HFFc6 (cell line): ENCODE measurements at regions not wholly inside any gene's neighbourhood (a gene's known extent, or its start where the extent isn't known, plus 50 kb on each side); places are given as distances from the start of the nearest gene placed in this dataset.

Source experiments
- DNase-seq: peaks from one replicate; pipeline ENCODE4 v3.0.0-alpha.2; 2018
- H3K27ac Mint-ChIP-seq: 2 replicates; pipeline ENCODE4 v1.8.0; 2020; ENCODE audit warnings: mild to moderate bottlenecking, mixed read lengths
- H3K27me3 Mint-ChIP-seq: 2 replicates; pipeline ENCODE4 v1.8.0; 2021; ENCODE audit warnings: mild to moderate bottlenecking, moderate library complexity, mixed read lengths; ENCODE audit not compliant: insufficient read depth
- H3K36me3 Mint-ChIP-seq: 2 replicates; pipeline ENCODE4 v1.8.0; 2021; ENCODE audit warnings: low read depth, mixed read lengths
- H3K4me1 Mint-ChIP-seq: 2 replicates; pipeline ENCODE4 v1.8.0; 2020; ENCODE audit warnings: low read depth, mixed read lengths
- H3K4me3 Mint-ChIP-seq: 2 replicates; pipeline ENCODE4 v1.8.0; 2020; ENCODE audit warnings: mild to moderate bottlenecking, moderate library complexity, mixed read lengths
- H3K9me3 Mint-ChIP-seq: 2 replicates; pipeline ENCODE4 v1.8.0; 2020; ENCODE audit warnings: mild to moderate bottlenecking, mixed read lengths
- CTCF ChIP-seq: fragments of 200-600 bp; sonication (generic); IDR thresholded peaks from 2 replicates; pipeline ENCODE4 v1.5.0; 2021; ENCODE audit warnings: antibody characterized with exemption, mild to moderate bottlenecking

DNA sequence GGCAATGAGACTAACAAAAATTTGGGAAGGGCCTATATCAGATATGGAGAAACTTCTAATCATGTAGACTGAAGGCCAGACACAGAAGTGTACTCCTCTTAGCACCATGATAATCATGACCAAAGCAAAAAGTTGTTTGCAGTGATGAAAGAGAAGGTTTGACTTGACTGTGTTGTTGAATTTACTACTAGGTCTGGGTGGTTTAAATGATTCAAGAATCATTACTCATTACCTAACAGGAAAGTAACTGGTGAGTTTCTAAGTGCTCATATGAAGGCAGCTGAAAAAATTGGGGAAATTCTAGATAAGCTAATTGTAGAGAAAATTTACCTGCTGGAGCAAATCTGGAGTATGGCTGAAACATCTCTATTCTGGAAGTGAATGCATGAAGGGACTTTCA lies 451.5 kb upstream of the SORCS1 start:
- H3K27ac Mint-ChIP-seq = no peak overlapping the region

GRCh38 chr10:107614939-107615685 lies 450.6 kb upstream of the SORCS1 start:
- no peak for TF ChIP-seq CTCF
- peaks cover 2% of the 10 kb centered on the region; the same call in 1 of the 2 replicates for H3K27me3 Mint-ChIP-seq
- DNase-seq = no peak
- no peaks in the 10 kb centered on the region for H3K4me1 Mint-ChIP-seq
- H3K27ac Mint-ChIP-seq = no peak overlapping the region
- peaks cover 32% of the 10 kb centered on the region for H3K9me3 Mint-ChIP-seq
- H3K36me3 Mint-ChIP-seq = no peaks in the 10 kb centered on the region
- H3K4me3 Mint-ChIP-seq = no peak overlapping the region

More for the DNA sequence above, 451.5 kb upstream of the SORCS1 start:
- DNase-seq = no peak
- H3K4me1 Mint-ChIP-seq = no peaks in the 10 kb centered on the region
- peaks cover 2% of the 10 kb centered on the region; the same call in 1 of the 2 replicates for H3K27me3 Mint-ChIP-seq
- TF ChIP-seq CTCF = no peak
- no peaks in the 10 kb centered on the region for H3K36me3 Mint-ChIP-seq
- H3K9me3 Mint-ChIP-seq = peaks cover 36% of the 10 kb centered on the region
- H3K4me3 Mint-ChIP-seq = no peak overlapping the region

DNA sequence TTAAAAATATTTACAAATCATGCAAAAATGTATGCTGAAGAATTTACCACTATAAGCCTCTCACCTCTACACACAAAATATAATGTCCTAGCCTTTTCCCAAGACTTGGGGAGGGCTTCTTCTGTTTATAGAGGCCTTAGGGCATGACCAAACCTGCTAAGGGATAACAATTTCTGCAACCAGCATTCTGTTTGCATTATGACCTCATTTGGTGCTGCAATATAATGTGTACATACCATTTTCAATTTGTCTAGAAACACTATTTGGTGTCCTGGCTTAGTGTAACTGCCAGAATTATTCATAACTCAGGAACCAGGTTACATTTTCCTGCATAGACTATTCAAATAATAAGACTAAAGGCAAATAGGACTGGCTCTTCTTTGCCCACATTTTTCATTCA lies 446.6 kb upstream of the SORCS1 start:
- no peaks in the 10 kb centered on the region for H3K4me1 Mint-ChIP-seq
- DNase-seq = no peak
- H3K9me3 Mint-ChIP-seq = peaks cover 25% of the 10 kb centered on the region
- H3K36me3 Mint-ChIP-seq = no peaks in the 10 kb centered on the region
- no peaks in the 10 kb centered on the region for H3K27me3 Mint-ChIP-seq
- no peak overlapping the region for H3K27ac Mint-ChIP-seq
- no peak for TF ChIP-seq CTCF
- H3K4me3 Mint-ChIP-seq = no peak overlapping the region

DNA sequence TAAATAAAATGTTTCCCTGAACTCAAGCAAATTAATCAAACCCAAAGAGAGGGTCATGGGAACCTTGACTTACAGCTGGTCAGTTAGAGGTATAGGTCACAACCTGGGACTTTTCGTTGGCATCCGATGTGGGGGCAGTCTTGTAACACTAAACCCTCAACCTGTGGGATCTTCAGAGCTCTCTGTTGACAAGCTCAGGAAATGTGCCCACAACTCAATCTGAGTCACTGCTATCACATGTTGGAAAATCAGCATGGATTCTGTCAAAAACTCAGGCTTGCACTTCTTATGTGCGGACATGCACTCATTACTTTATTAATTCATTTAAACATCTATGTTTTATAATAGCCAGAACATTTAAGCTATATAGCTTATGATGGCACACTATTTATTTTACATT lies 424.6 kb upstream of the SORCS1 start:
- no peaks in the 10 kb centered on the region for H3K4me1 Mint-ChIP-seq
- H3K36me3 Mint-ChIP-seq = peaks cover 5% of the 10 kb centered on the region; the same call in 1 of the 2 replicates
- no peak for DNase-seq
- no peak overlapping the region for H3K4me3 Mint-ChIP-seq
- TF ChIP-seq CTCF = no peak
- peaks cover 45% of the 10 kb centered on the region for H3K9me3 Mint-ChIP-seq
- no peak overlapping the region for H3K27ac Mint-ChIP-seq
- no peaks in the 10 kb centered on the region for H3K27me3 Mint-ChIP-seq

DNA sequence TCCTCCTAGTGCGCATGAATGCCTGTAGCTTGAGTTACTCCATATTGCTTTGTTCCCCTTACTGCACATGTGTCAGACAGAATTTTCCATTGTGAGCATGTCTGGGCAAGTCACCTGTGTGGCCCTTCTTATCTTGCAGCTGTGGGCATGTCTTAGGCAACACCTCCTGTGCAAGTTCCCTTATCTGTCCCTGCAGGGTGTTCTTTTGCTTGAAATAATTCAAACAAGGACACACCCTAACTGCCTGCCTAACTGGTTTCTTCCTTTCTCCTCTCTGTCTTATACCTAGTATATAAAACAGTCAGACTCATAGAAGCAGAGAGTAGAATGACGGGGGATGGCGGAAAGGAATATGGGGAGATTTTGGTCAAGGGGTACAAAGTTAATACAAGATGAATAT lies 421.1 kb upstream of the SORCS1 start:
- Mint-ChIP-seq H3K4me1 (no peaks in the 10 kb centered on the region), H3K27me3 (no peaks in the 10 kb centered on the region), H3K9me3 (peaks cover 43% of the 10 kb centered on the region), H3K36me3 (no peaks in the 10 kb centered on the region), H3K4me3 (no peak overlapping the region), H3K27ac (no peak overlapping the region)
- no peak for TF ChIP-seq CTCF
- DNase-seq = no peak
